ENCODE measurements at regions not wholly inside any gene's neighbourhood (a gene's known extent, or its start where the extent isn't known, plus 50 kb on each side); places are given as distances from the start of the nearest gene placed in this dataset.

DNA sequence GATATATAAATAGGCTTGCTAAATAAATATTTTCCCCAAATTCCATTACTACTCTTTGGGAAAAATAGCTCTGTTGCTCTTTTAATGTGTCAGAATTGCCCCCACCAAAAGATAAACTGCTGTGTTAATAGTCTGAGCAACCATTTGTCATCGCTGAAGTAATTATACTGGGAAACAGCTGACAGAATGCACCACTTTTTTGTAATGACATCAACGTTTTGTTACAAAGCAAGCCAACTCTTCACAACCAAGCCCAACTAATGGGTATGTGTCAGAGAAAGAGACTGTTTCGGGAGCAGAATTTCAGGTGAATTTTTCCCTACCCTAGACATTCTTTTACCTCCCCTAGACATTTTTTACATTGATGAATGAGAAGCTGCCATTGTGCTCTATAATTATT, 405.0 kb upstream of the MAGEB18 start:
- no peak for TF ChIP-seq RAD21 (IDR thresholded peaks at IDR 0.05; ENCODE audit: insufficient read depth, low read depth, low read length)
- TF ChIP-seq CREB1 (IDR thresholded peaks at IDR 0.05; ENCODE audit: low read depth), result no peak
- no peak for TF ChIP-seq SP1 (IDR thresholded peaks at IDR 0.05; ENCODE audit: low read depth, low read length)
- no peak for TF ChIP-seq FOS (IDR thresholded peaks at IDR 0.05; ENCODE audit: borderline replicate concordance, extremely low read depth, insufficient read length)
- no peak for TF ChIP-seq YY1 (IDR thresholded peaks at IDR 0.05; ENCODE audit: low read depth, low read length)
- TF ChIP-seq POLR2AphosphoS5 (IDR thresholded peaks at IDR 0.05; ENCODE audit: low read length), result no peak
- TF ChIP-seq, protein P1, sequence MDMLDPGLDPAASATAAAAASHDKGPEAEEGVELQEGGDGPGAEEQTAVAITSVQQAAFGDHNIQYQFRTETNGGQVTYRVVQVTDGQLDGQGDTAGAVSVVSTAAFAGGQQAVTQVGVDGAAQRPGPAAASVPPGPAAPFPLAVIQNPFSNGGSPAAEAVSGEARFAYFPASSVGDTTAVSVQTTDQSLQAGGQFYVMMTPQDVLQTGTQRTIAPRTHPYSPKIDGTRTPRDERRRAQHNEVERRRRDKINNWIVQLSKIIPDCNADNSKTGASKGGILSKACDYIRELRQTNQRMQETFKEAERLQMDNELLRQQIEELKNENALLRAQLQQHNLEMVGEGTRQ (IDR thresholded peaks at IDR 0.05; ENCODE audit: borderline replicate concordance, low read depth, low read length), result no peak
- no peak for TF ChIP-seq BACH1 (IDR thresholded peaks at IDR 0.05; ENCODE audit: borderline replicate concordance)
- no peak for TF ChIP-seq TARDBP (IDR thresholded peaks at IDR 0.05; ENCODE audit: borderline replicate concordance)
